T-helper 2 cell treated with Interferon-gamma antibody and Interleukin-4, amounts not matched to agents 5 μg/mL and 100 μg/mL, for 36 hours (primary cell): ENCODE measurements at regions not wholly inside any gene's neighbourhood (a gene's known extent, or its start where the extent isn't known, plus 50 kb on each side); places are given as distances from the start of the nearest gene placed in this dataset.
"Not testable (repeated sequence)": the region's sequence is repeated elsewhere in the genome, so short reads cannot be mapped to it uniquely, and the experiment has no call there.

ENCODE experiments used
- DNase-seq: peaks from one replicate; pipeline ENCODE4 v3.0.0; 2021; ENCODE audit warnings: low spot score
- H3K27ac Mint-ChIP-seq: one replicate; pipeline ENCODE4 v1.8.0; 2021; ENCODE audit warnings: mild to moderate bottlenecking, mixed read lengths
- H3K27me3 Mint-ChIP-seq: one replicate; pipeline ENCODE4 v1.8.0; 2021; ENCODE audit warnings: low read depth, mixed read lengths
- H3K36me3 Mint-ChIP-seq: one replicate; pipeline ENCODE4 v1.8.0; 2021; ENCODE audit warnings: low read depth, mixed read lengths
- H3K4me1 Mint-ChIP-seq: one replicate; pipeline ENCODE4 v1.8.0; 2021; ENCODE audit warnings: low read depth, mixed read lengths
- H3K4me3 Mint-ChIP-seq: one replicate; pipeline ENCODE4 v1.8.0; 2022; ENCODE audit warnings: mild to moderate bottlenecking, moderate library complexity, mixed read lengths
- H3K9me3 Mint-ChIP-seq: one replicate; pipeline ENCODE4 v1.8.0; 2021; ENCODE audit warnings: mixed read lengths

GRCh38 chr4:3627967-3628867 lies 96.0 kb upstream of the LRPAP1 start:
- not testable (repeated sequence) for H3K9me3 Mint-ChIP-seq, H3K27me3 Mint-ChIP-seq, H3K27ac Mint-ChIP-seq, H3K4me1 Mint-ChIP-seq, H3K36me3 Mint-ChIP-seq, DNase-seq, H3K4me3 Mint-ChIP-seq

DNA sequence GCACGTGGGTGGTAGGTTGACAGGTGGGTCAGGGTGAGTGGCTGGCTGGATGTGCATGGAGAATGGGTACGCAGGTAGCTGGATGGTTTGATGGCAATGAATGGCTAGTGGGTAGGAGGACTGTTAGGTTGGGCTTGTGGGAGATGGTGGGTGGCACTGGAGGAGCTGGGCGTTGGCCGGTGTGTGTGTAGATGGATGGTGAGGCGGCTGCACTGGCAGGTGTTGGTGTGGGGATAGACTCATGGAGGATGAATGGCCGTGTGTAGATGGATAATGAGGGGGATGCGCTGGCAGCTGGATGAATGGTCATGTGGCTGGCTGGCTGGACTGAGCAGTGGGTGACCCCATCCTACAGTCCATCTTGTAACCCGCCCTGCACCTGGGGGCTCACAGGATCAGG lies 95.2 kb upstream of the LRPAP1 start:
- H3K27me3 Mint-ChIP-seq, H3K9me3 Mint-ChIP-seq, DNase-seq, H3K36me3 Mint-ChIP-seq, H3K4me3 Mint-ChIP-seq, H3K4me1 Mint-ChIP-seq, H3K27ac Mint-ChIP-seq: not testable (repeated sequence)

GRCh38 chr4:3626131-3626884 lies 94.1 kb upstream of the LRPAP1 start:
- H3K4me1 Mint-ChIP-seq, H3K36me3 Mint-ChIP-seq, H3K4me3 Mint-ChIP-seq, H3K27ac Mint-ChIP-seq, H3K9me3 Mint-ChIP-seq, H3K27me3 Mint-ChIP-seq, DNase-seq: not testable (repeated sequence)

- not testable (repeated sequence) for DNase-seq, H3K4me3 Mint-ChIP-seq, H3K27me3 Mint-ChIP-seq, H3K27ac Mint-ChIP-seq, H3K9me3 Mint-ChIP-seq, H3K36me3 Mint-ChIP-seq, H3K4me1 Mint-ChIP-seq
Measured at GRCh38 chr4:3625286-3625875, 93.2 kb upstream of the LRPAP1 start.

- H3K27me3 Mint-ChIP-seq, H3K4me3 Mint-ChIP-seq, H3K27ac Mint-ChIP-seq, H3K4me1 Mint-ChIP-seq, H3K36me3 Mint-ChIP-seq, H3K9me3 Mint-ChIP-seq: not testable (repeated sequence)
- DNase-seq, result peak; percentile 7
Measured at GRCh38 chr4:3623809-3624329, 91.6 kb upstream of the LRPAP1 start.

DNA sequence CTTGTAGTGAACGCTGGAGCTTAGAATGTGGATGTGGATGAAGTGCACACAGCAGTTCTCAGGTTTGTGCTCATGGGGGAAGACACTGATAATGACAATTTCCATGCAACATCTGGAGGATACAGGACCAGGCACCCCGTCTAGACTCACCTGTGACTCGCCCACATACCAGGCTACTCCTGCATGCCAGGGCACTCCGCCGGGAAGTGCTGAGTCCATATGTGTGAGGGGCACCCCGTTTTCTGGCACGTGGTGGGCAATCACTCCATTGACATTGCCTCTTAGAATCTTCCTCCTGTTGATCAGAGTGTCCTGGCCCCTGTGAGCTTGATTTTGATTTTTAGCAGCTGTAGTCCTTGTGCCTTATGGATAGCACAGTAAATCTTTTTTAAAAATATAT lies 90.9 kb upstream of the LRPAP1 start:
- Mint-ChIP-seq H3K27ac (no peak overlapping the region), H3K27me3 (peaks cover 11% of the 10 kb centered on the region), H3K9me3 (no peaks in the 10 kb centered on the region), H3K4me1 (peaks cover 3% of the 10 kb centered on the region), H3K4me3 (no peak overlapping the region), H3K36me3 (no peaks in the 10 kb centered on the region)
- DNase-seq, result no peak

GRCh38 chr4:3620365-3620764 lies 88.1 kb upstream of the LRPAP1 start:
- not testable (repeated sequence) for H3K4me3 Mint-ChIP-seq, H3K36me3 Mint-ChIP-seq

GRCh38 chr4:3619698-3620097 lies 87.5 kb upstream of the LRPAP1 start:
- H3K9me3 Mint-ChIP-seq, H3K4me1 Mint-ChIP-seq, H3K27me3 Mint-ChIP-seq, H3K36me3 Mint-ChIP-seq, H3K4me3 Mint-ChIP-seq, H3K27ac Mint-ChIP-seq, DNase-seq: not testable (repeated sequence)

More at GRCh38 chr4:3620365-3620764, 88.1 kb upstream of the LRPAP1 start:
- not testable (repeated sequence) for H3K4me1 Mint-ChIP-seq, H3K27ac Mint-ChIP-seq, H3K9me3 Mint-ChIP-seq, DNase-seq
- peaks cover 11% of the 10 kb centered on the region for H3K27me3 Mint-ChIP-seq

- not testable (repeated sequence) for H3K27ac Mint-ChIP-seq, H3K4me1 Mint-ChIP-seq, H3K36me3 Mint-ChIP-seq, H3K27me3 Mint-ChIP-seq, H3K4me3 Mint-ChIP-seq, H3K9me3 Mint-ChIP-seq, DNase-seq
Measured at GRCh38 chr4:3618341-3618740, 86.1 kb upstream of the LRPAP1 start.

GRCh38 chr4:3615386-3616286 lies 83.4 kb upstream of the LRPAP1 start:
- H3K27me3 Mint-ChIP-seq, result peaks cover 8% of the 10 kb centered on the region
- H3K36me3 Mint-ChIP-seq, result no peaks in the 10 kb centered on the region
- H3K4me1 Mint-ChIP-seq, result peaks cover 3% of the 10 kb centered on the region
- H3K4me3 Mint-ChIP-seq, result no peak overlapping the region
- no peak for DNase-seq
- H3K9me3 Mint-ChIP-seq, result peaks cover 6% of the 10 kb centered on the region
- no peak overlapping the region for H3K27ac Mint-ChIP-seq

- Mint-ChIP-seq H3K4me1 (no peaks in the 10 kb centered on the region), H3K36me3 (no peaks in the 10 kb centered on the region), H3K27ac (no peak overlapping the region), H3K4me3 (no peak overlapping the region), H3K27me3 (peaks cover 8% of the 10 kb centered on the region), H3K9me3 (peaks cover 11% of the 10 kb centered on the region)
- no peak for DNase-seq
Measured at GRCh38 chr4:3614731-3614980, 82.4 kb upstream of the LRPAP1 start.

DNA sequence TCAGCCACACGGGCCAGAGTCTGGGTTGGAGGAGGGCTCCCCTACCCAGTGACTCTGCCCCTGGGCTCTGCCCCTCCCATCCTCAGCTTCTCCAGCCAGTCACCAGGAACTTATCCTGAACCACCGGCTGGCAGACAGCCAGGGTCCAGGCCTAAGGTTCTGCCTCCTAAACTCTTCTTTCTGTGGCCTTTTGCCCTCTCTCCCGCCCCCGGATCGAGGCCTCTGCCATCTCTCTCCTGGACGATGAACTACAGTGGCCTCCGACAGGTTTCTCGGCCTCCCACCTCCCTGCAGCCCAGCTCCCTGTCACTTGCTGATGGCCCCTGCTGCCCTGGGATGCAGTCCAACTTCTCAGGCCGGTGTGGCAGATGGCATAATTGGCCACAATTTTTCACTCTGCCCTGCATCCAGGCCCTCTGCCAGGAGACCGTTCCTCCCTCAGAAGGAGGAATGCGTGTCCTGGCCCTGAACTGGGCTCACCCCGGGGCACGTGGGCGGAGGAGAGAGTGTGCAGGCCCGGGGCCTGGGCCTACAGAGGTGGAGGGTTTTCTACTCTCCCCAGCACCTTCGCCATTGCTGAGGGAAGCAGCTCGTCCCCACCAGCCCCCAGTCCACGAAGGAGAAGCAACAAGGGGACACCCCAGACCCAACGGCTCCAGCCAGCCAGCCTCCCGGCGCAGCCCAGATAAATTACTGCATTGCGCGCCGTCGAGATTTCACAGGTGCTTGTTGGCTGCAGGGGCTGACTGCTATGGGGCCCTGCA lies 81.9 kb upstream of the LRPAP1 start:
- H3K9me3 Mint-ChIP-seq, result peaks cover 13% of the 10 kb centered on the region
- no peak for DNase-seq
- peaks cover 6% of the 10 kb centered on the region for H3K27me3 Mint-ChIP-seq
- H3K36me3 Mint-ChIP-seq, result no peaks in the 10 kb centered on the region
- no peak overlapping the region for H3K4me3 Mint-ChIP-seq
- no peaks in the 10 kb centered on the region for H3K4me1 Mint-ChIP-seq
- no peak overlapping the region for H3K27ac Mint-ChIP-seq

DNA sequence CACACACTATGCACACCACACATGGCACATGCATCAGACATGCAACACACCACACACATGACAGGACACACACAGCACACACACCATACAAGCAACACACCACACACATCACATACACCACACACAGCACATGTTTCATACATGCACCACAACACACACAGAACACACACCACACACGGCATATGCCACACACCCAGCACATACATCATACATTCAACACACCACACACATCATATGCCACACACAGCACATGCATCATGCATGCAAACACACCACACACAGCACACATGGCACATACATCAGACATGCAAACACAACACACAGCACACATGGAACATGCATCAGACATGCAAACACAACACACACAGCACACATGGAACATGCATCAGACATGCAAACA lies 80.7 kb upstream of the LRPAP1 start:
- no peak overlapping the region for H3K4me3 Mint-ChIP-seq
- no peaks in the 10 kb centered on the region for H3K4me1 Mint-ChIP-seq
- DNase-seq, result no peak
- H3K9me3 Mint-ChIP-seq, result peaks cover 13% of the 10 kb centered on the region
- H3K27ac Mint-ChIP-seq, result no peak overlapping the region
- no peaks in the 10 kb centered on the region for H3K36me3 Mint-ChIP-seq
- no peaks in the 10 kb centered on the region for H3K27me3 Mint-ChIP-seq
